Activated CD4-positive, alpha-beta T cell treated with anti-CD3 and anti-CD28 coated beads for 36 hours (primary cell): ENCODE measurements at regions not wholly inside any gene's neighbourhood (a gene's known extent, or its start where the extent isn't known, plus 50 kb on each side); places are given as distances from the start of the nearest gene placed in this dataset.
"Not testable (repeated sequence)": the region's sequence is repeated elsewhere in the genome, so short reads cannot be mapped to it uniquely, and the experiment has no call there.

Experiments used
- ATAC-seq: fragments of 200-7000 bp; cut with Tn5 transposase; one replicate; pipeline ENCODE4 v1.10.0; 2021; ENCODE audit warnings: mild to moderate bottlenecking, moderate library complexity
- CTCF ChIA-PET: fragments of 350-600 bp; sonication (Branson Sonifier 250); formaldehyde crosslinking; loops from one replicate; lab custom pipeline; 2021; ENCODE audit warnings: antibody characterized with exemption; lab: Charles Lee
- POLR2A ChIA-PET: fragments of 350-600 bp; sonication (Branson Sonifier 250); formaldehyde crosslinking; loops from one replicate; lab custom pipeline; 2021; ENCODE audit warnings: antibody characterized with exemption, inconsistent platforms; lab: Charles Lee
- DNase-seq: peaks from one replicate; pipeline ENCODE4 v3.0.0-alpha.2; 2020
- H3K27ac Mint-ChIP-seq: one replicate; pipeline ENCODE4 v1.8.0; 2021; ENCODE audit warnings: mixed read lengths
- H3K27me3 Mint-ChIP-seq: one replicate; pipeline ENCODE4 v1.8.0; 2021; ENCODE audit warnings: mixed read lengths
- H3K36me3 Mint-ChIP-seq: one replicate; pipeline ENCODE4 v1.8.0; 2021; ENCODE audit warnings: low read depth, mixed read lengths
- H3K4me1 Mint-ChIP-seq: one replicate; pipeline ENCODE4 v1.8.0; 2021; ENCODE audit warnings: mixed read lengths
- H3K4me3 Mint-ChIP-seq: one replicate; pipeline ENCODE4 v1.8.0; 2021; ENCODE audit warnings: mild to moderate bottlenecking, moderate library complexity, mixed read lengths
- H3K9me3 Mint-ChIP-seq: one replicate; pipeline ENCODE4 v1.8.0; 2021; ENCODE audit warnings: low read depth, mixed read lengths
- intact Hi-C, 2 experiments: fragments of 100-400 bp; cut with DNase I in 1 of 2; cut with micrococcal nuclease in 1 of 2; formaldehyde crosslinking; loops; one replicate each; pipeline versions ENCODE4 v1.14.2 to v1.15.1; 2022 to 2024; cut with DNase I, micrococcal nuclease

GRCh38 chr5:179455320-179455719 lies 95.0 kb upstream of the RUFY1 start:
- peaks cover 5% of the 10 kb centered on the region for H3K9me3 Mint-ChIP-seq
- H3K36me3 Mint-ChIP-seq: no peaks in the 10 kb centered on the region
- DNase-seq (no peak), ATAC-seq (no peak)
- no peak overlapping the region for H3K27ac Mint-ChIP-seq
- no peaks in the 10 kb centered on the region for H3K4me1 Mint-ChIP-seq
- POLR2A ChIA-PET: no interaction called here
- no peak overlapping the region for H3K4me3 Mint-ChIP-seq
- H3K27me3 Mint-ChIP-seq: peaks cover 3% of the 10 kb centered on the region
- CTCF ChIA-PET: interaction anchor here (1.3 kb wide), 1 partner anchor 38 kb away, joined by 4 read pairs; no protein-coding TSS in a partner anchor
- intact Hi-C loops: no loop called here

- Mint-ChIP-seq H3K4me3 (no peak overlapping the region), H3K4me1 (no peaks in the 10 kb centered on the region), H3K36me3 (no peaks in the 10 kb centered on the region), H3K27me3 (peaks cover 3% of the 10 kb centered on the region), H3K27ac (no peak overlapping the region), H3K9me3 (peaks cover 7% of the 10 kb centered on the region)
- ChIA-PET CTCF (interaction anchor here (1.3 kb wide), 1 partner anchor 39 kb away, joined by 4 read pairs; no protein-coding TSS in a partner anchor), POLR2A (no interaction called here)
- intact Hi-C loops: no loop called here
- ATAC-seq (no peak), DNase-seq (no peak)
Measured at GRCh38 chr5:179454356-179454755, 96.0 kb upstream of the RUFY1 start.

- intact Hi-C loops: no loop called here
- CTCF ChIA-PET: no interaction called here
- Mint-ChIP-seq H3K27ac (no peak overlapping the region), H3K27me3 (peaks cover 3% of the 10 kb centered on the region), H3K4me1 (no peaks in the 10 kb centered on the region), H3K36me3 (no peaks in the 10 kb centered on the region), H3K9me3 (peaks cover 7% of the 10 kb centered on the region), H3K4me3 (no peak overlapping the region)
- no peak for ATAC-seq
- POLR2A ChIA-PET: no interaction called here
- DNase-seq: no peak
Measured at GRCh38 chr5:179453616-179454015, 96.7 kb upstream of the RUFY1 start.

GRCh38 chr5:179452356-179453230 lies 97.8 kb upstream of the RUFY1 start:
- intact Hi-C loops: no loop called here
- Mint-ChIP-seq H3K36me3 (no peaks in the 10 kb centered on the region), H3K27me3 (peaks cover 3% of the 10 kb centered on the region), H3K9me3 (peaks cover 7% of the 10 kb centered on the region), H3K27ac (no peak overlapping the region), H3K4me1 (no peaks in the 10 kb centered on the region), H3K4me3 (no peak overlapping the region)
- DNase-seq: no peak
- ChIA-PET POLR2A (no interaction called here), CTCF (no interaction called here)
- no peak for ATAC-seq

GRCh38 chr5:179451828-179452196 lies 98.5 kb upstream of the RUFY1 start:
- no peaks in the 10 kb centered on the region for H3K4me1 Mint-ChIP-seq
- no peak for DNase-seq
- intact Hi-C loops: no loop called here
- ChIA-PET POLR2A (no interaction called here), CTCF (no interaction called here)
- H3K9me3 Mint-ChIP-seq: peaks cover 7% of the 10 kb centered on the region
- H3K36me3 Mint-ChIP-seq: no peaks in the 10 kb centered on the region
- no peak overlapping the region for H3K27ac Mint-ChIP-seq
- no peak overlapping the region for H3K4me3 Mint-ChIP-seq
- H3K27me3 Mint-ChIP-seq: peaks cover 3% of the 10 kb centered on the region
- ATAC-seq: no peak

GRCh38 chr5:179451114-179451827 lies 99.1 kb upstream of the RUFY1 start:
- Mint-ChIP-seq H3K9me3 (peaks cover 4% of the 10 kb centered on the region), H3K27me3 (peaks cover 3% of the 10 kb centered on the region), H3K36me3 (no peaks in the 10 kb centered on the region), H3K27ac (no peak overlapping the region), H3K4me1 (no peaks in the 10 kb centered on the region), H3K4me3 (no peak overlapping the region)
- CTCF ChIA-PET: no interaction called here
- ATAC-seq: no peak
- POLR2A ChIA-PET: no interaction called here
- intact Hi-C loops: no loop called here
- no peak for DNase-seq

- H3K4me3 Mint-ChIP-seq, DNase-seq, H3K9me3 Mint-ChIP-seq, H3K27me3 Mint-ChIP-seq, POLR2A ChIA-PET, intact Hi-C loops, H3K27ac Mint-ChIP-seq, H3K4me1 Mint-ChIP-seq, H3K36me3 Mint-ChIP-seq, ATAC-seq, CTCF ChIA-PET: not testable (repeated sequence)
Measured at GRCh38 chr5:179449950-179450349, 100.4 kb upstream of the RUFY1 start.

- POLR2A ChIA-PET, H3K9me3 Mint-ChIP-seq, H3K4me3 Mint-ChIP-seq, CTCF ChIA-PET, H3K36me3 Mint-ChIP-seq, ATAC-seq, intact Hi-C loops, H3K27me3 Mint-ChIP-seq, H3K27ac Mint-ChIP-seq, DNase-seq, H3K4me1 Mint-ChIP-seq: not testable (repeated sequence)
Measured at GRCh38 chr5:179448282-179448681, 102.1 kb upstream of the RUFY1 start.

- CTCF ChIA-PET, H3K36me3 Mint-ChIP-seq, intact Hi-C loops, DNase-seq, POLR2A ChIA-PET, H3K4me3 Mint-ChIP-seq, H3K27me3 Mint-ChIP-seq, H3K9me3 Mint-ChIP-seq, H3K4me1 Mint-ChIP-seq, ATAC-seq, H3K27ac Mint-ChIP-seq: not testable (repeated sequence)
Measured at GRCh38 chr5:179442289-179442688, 97.0 kb upstream of the ADAMTS2 start.

- no peaks in the 10 kb centered on the region for H3K9me3 Mint-ChIP-seq
- no peak overlapping the region for H3K4me3 Mint-ChIP-seq
- no peak overlapping the region for H3K27ac Mint-ChIP-seq
- no peaks in the 10 kb centered on the region for H3K4me1 Mint-ChIP-seq
- POLR2A ChIA-PET: no interaction called here
- intact Hi-C loops: no loop called here
- CTCF ChIA-PET: no interaction called here
- no peaks in the 10 kb centered on the region for H3K36me3 Mint-ChIP-seq
- DNase-seq: no peak
- peaks cover 8% of the 10 kb centered on the region for H3K27me3 Mint-ChIP-seq
- no peak for ATAC-seq
Measured at GRCh38 chr5:179439181-179439985, 94.1 kb upstream of the ADAMTS2 start.

GRCh38 chr5:179438461-179438860 lies 93.2 kb upstream of the ADAMTS2 start:
- ChIA-PET POLR2A (no interaction called here), CTCF (no interaction called here)
- Mint-ChIP-seq H3K27me3 (peaks cover 8% of the 10 kb centered on the region), H3K9me3 (no peaks in the 10 kb centered on the region), H3K4me1 (no peaks in the 10 kb centered on the region), H3K4me3 (no peak overlapping the region), H3K36me3 (no peaks in the 10 kb centered on the region), H3K27ac (no peak overlapping the region)
- DNase-seq: no peak
- no peak for ATAC-seq
- intact Hi-C loops: no loop called here
